Progenitor cell of endocrine pancreas (in vitro differentiated cells): ENCODE measurements at regions not wholly inside any gene's neighbourhood (a gene's known extent, or its start where the extent isn't known, plus 50 kb on each side); places are given as distances from the start of the nearest gene placed in this dataset.

Experiments
- DNase-seq: peaks from one replicate; pipeline ENCODE4 v3.0.0; 2021; ENCODE audit warnings: low spot score; ENCODE audit not compliant: unreplicated experiment
- H3K27ac Mint-ChIP-seq: 2 replicates; pipeline ENCODE4 v1.8.0; 2021; ENCODE audit warnings: mild to moderate bottlenecking, moderate library complexity, mixed read lengths
- H3K27me3 Mint-ChIP-seq: 2 replicates; pipeline ENCODE4 v1.8.0; 2021; ENCODE audit warnings: mixed read lengths
- H3K36me3 Mint-ChIP-seq: 2 replicates; pipeline ENCODE4 v1.8.0; 2022; ENCODE audit warnings: mixed read lengths; ENCODE audit not compliant: insufficient read depth
- H3K4me1 Mint-ChIP-seq: 2 replicates; pipeline ENCODE4 v1.8.0; 2021; ENCODE audit warnings: low read depth, mixed read lengths
- H3K4me3 Mint-ChIP-seq: 2 replicates; pipeline ENCODE4 v1.8.0; 2021; ENCODE audit warnings: low read depth, mild to moderate bottlenecking, moderate library complexity, mixed read lengths
- H3K9me3 Mint-ChIP-seq: 2 replicates; pipeline ENCODE4 v1.8.0; 2021; ENCODE audit warnings: low read depth, mixed read lengths
- TF ChIP-seq, protein P1 (sequence below): fragments of 200-600 bp; sonication (generic); IDR thresholded peaks from one replicate; pipeline ENCODE4 v1.5.0; 2021; ENCODE audit warnings: antibody characterized with exemption, mild to moderate bottlenecking; ENCODE audit not compliant: unreplicated experiment

GRCh38 chr7:15947754-15948153 lies 261.3 kb upstream of the MEOX2 start:
- TF ChIP-seq, protein P1, sequence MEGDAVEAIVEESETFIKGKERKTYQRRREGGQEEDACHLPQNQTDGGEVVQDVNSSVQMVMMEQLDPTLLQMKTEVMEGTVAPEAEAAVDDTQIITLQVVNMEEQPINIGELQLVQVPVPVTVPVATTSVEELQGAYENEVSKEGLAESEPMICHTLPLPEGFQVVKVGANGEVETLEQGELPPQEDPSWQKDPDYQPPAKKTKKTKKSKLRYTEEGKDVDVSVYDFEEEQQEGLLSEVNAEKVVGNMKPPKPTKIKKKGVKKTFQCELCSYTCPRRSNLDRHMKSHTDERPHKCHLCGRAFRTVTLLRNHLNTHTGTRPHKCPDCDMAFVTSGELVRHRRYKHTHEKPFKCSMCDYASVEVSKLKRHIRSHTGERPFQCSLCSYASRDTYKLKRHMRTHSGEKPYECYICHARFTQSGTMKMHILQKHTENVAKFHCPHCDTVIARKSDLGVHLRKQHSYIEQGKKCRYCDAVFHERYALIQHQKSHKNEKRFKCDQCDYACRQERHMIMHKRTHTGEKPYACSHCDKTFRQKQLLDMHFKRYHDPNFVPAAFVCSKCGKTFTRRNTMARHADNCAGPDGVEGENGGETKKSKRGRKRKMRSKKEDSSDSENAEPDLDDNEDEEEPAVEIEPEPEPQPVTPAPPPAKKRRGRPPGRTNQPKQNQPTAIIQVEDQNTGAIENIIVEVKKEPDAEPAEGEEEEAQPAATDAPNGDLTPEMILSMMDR: no peak
- Mint-ChIP-seq H3K36me3 (no peaks in the 10 kb centered on the region), H3K4me3 (no peak overlapping the region), H3K4me1 (no peaks in the 10 kb centered on the region), H3K9me3 (no peaks in the 10 kb centered on the region), H3K27ac (no peak overlapping the region), H3K27me3 (no peaks in the 10 kb centered on the region)
- no peak for DNase-seq

GRCh38 chr7:15938115-15938514 lies 251.6 kb upstream of the MEOX2 start:
- Mint-ChIP-seq H3K27me3 (no peaks in the 10 kb centered on the region), H3K27ac (no peak overlapping the region), H3K36me3 (no peaks in the 10 kb centered on the region), H3K4me3 (no peak overlapping the region), H3K4me1 (no peaks in the 10 kb centered on the region), H3K9me3 (no peaks in the 10 kb centered on the region)
- TF ChIP-seq, protein P1: no peak
- no peak for DNase-seq

DNA sequence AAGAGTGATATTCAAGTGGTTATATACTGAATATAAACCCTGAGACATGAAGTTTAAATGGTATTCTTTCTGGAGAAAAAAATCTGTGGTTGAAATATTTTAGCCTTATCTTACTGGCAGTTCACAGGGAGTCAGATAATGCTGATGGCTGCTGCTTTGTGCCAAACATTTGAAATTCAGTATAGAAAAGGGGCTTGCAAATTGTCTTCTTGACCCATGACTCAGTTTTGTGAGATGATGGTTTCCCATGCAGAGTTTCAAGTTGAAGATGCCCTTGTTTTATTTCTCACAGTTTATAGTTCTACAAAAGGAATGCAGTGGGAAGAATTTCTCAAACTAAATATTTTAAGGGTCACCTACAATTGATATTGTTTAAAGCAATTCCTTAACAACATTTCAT lies 251.1 kb upstream of the MEOX2 start:
- DNase-seq: no peak
- no peaks in the 10 kb centered on the region for H3K36me3 Mint-ChIP-seq
- TF ChIP-seq, protein P1: no peak
- no peaks in the 10 kb centered on the region for H3K4me1 Mint-ChIP-seq
- no peak overlapping the region for H3K27ac Mint-ChIP-seq
- H3K4me3 Mint-ChIP-seq: no peak overlapping the region
- H3K27me3 Mint-ChIP-seq: no peaks in the 10 kb centered on the region
- no peaks in the 10 kb centered on the region for H3K9me3 Mint-ChIP-seq

DNA sequence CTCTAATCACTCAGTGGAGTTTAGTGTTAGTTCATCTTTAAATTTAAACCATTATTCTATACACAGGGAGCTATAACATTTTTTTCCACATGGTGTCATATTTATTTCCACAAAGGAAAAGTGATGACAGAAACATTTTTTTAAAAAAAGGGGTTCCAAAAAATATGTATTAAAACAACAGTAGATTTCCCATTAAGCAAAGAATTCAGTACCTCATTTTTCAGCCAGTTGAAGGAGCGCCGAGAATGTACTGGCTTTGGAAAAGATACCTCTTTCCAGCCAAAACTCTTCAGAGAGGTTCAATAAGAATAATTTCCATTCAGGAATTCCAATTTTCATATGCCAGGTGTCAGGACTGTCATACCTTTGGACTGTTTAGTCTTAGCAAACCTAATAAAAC lies 250.5 kb upstream of the MEOX2 start:
- Mint-ChIP-seq H3K4me3 (no peak overlapping the region), H3K36me3 (no peaks in the 10 kb centered on the region), H3K4me1 (no peaks in the 10 kb centered on the region), H3K9me3 (no peaks in the 10 kb centered on the region), H3K27ac (no peak overlapping the region), H3K27me3 (no peaks in the 10 kb centered on the region)
- no peak for DNase-seq
- TF ChIP-seq, protein P1: no peak

- H3K36me3 Mint-ChIP-seq: no peaks in the 10 kb centered on the region
- H3K9me3 Mint-ChIP-seq: no peaks in the 10 kb centered on the region
- TF ChIP-seq, protein P1: no peak
- DNase-seq: no peak
- no peaks in the 10 kb centered on the region for H3K27me3 Mint-ChIP-seq
- H3K27ac Mint-ChIP-seq: no peak overlapping the region
- H3K4me3 Mint-ChIP-seq: no peak overlapping the region
- H3K4me1 Mint-ChIP-seq: no peaks in the 10 kb centered on the region
Observed at GRCh38 chr7:15932318-15932717, 245.8 kb upstream of the MEOX2 start.
